ENCODE measurements at regions not wholly inside any gene's neighbourhood (a gene's known extent, or its start where the extent isn't known, plus 50 kb on each side); places are given as distances from the start of the nearest gene placed in this dataset.
"Not testable (repeated sequence)": the region's sequence is repeated elsewhere in the genome, so short reads cannot be mapped to it uniquely, and the experiment has no call there.

GRCh38 chr11:38784164-38784563 is 2186.1 kb upstream of the RAG2 start:
- DNase-seq = no peak
- intact Hi-C loops (cut with DNase I) = loop anchor here (10.0 kb wide), 1 partner anchor 1329 kb away; no protein-coding TSS in a partner anchor

- intact Hi-C loops (cut with DNase I) = no loop called here
- DNase-seq = no peak
Observed at GRCh38 chr11:38766796-38767195, 2168.8 kb upstream of the RAG2 start.

GRCh38 chr11:38759394-38759793 is 2161.4 kb upstream of the RAG2 start:
- no peak for DNase-seq
- intact Hi-C loops (cut with DNase I) = no loop called here

GRCh38 chr11:38756537-38756936 is 2158.5 kb upstream of the RAG2 start:
- intact Hi-C loops (cut with DNase I) = no loop called here
- DNase-seq = peak in 1 of 10 donors; percentile 62

- no peak for DNase-seq
Observed at GRCh38 chr11:38751421-38751820, 2153.4 kb upstream of the RAG2 start.

GRCh38 chr11:38746516-38746915 is 2148.5 kb upstream of the RAG2 start:
- intact Hi-C loops (cut with DNase I); DNase-seq: not testable (repeated sequence)

More at GRCh38 chr11:38751421-38751820, 2153.4 kb upstream of the RAG2 start:
- intact Hi-C loops (cut with DNase I) = no loop called here

GRCh38 chr11:38723361-38723760 is 2125.3 kb upstream of the RAG2 start:
- DNase-seq = no peak
- intact Hi-C loops (cut with DNase I) = no loop called here

GRCh38 chr11:38721586-38722315 is 2123.7 kb upstream of the RAG2 start:
- DNase-seq = no peak
- intact Hi-C loops (cut with DNase I) = no loop called here

- DNase-seq = no peak
- intact Hi-C loops (cut with DNase I) = no loop called here
Observed at GRCh38 chr11:38718659-38719058, 2120.6 kb upstream of the RAG2 start.

- intact Hi-C loops (cut with DNase I) = no loop called here
- no peak for DNase-seq
Observed at GRCh38 chr11:38718049-38718448, 2120.0 kb upstream of the RAG2 start.

GRCh38 chr11:38711110-38711509 is 2113.1 kb upstream of the RAG2 start:
- DNase-seq = no peak
- intact Hi-C loops (cut with DNase I) = no loop called here

GRCh38 chr11:38710262-38710661 is 2112.2 kb upstream of the RAG2 start:
- intact Hi-C loops (cut with DNase I) = no loop called here
- no peak for DNase-seq

GRCh38 chr11:38700111-38700510 is 2102.1 kb upstream of the RAG2 start:
- intact Hi-C loops (cut with DNase I) = no loop called here
- no peak for DNase-seq

GRCh38 chr11:38693306-38693705 is 2095.3 kb upstream of the RAG2 start:
- intact Hi-C loops (cut with DNase I) = no loop called here
- peak in 2 of 10 donors; percentile 65 to 74 for DNase-seq

- DNase-seq; intact Hi-C loops (cut with DNase I): not testable (repeated sequence)
Observed at GRCh38 chr11:38690211-38690610, 2092.2 kb upstream of the RAG2 start.

GRCh38 chr11:38687008-38687407 is 2089.0 kb upstream of the RAG2 start:
- intact Hi-C loops (cut with DNase I) = no loop called here
- DNase-seq = no peak

- DNase-seq = no peak
- intact Hi-C loops (cut with DNase I) = no loop called here
Observed at GRCh38 chr11:38683484-38683883, 2085.4 kb upstream of the RAG2 start.

- intact Hi-C loops (cut with DNase I) = no loop called here
- DNase-seq = no peak
Observed at GRCh38 chr11:38680746-38681145, 2082.7 kb upstream of the RAG2 start.

GRCh38 chr11:38680166-38680565 is 2082.1 kb upstream of the RAG2 start:
- intact Hi-C loops (cut with DNase I) = no loop called here
- DNase-seq = no peak

GRCh38 chr11:38672445-38672844 is 2074.4 kb upstream of the RAG2 start:
- intact Hi-C loops (cut with DNase I) = no loop called here
- DNase-seq = no peak

GRCh38 chr11:38667359-38667758 is 2069.3 kb upstream of the RAG2 start:
- DNase-seq = peak in 2 of 10 donors; percentile 51 to 82
- intact Hi-C loops (cut with DNase I) = no loop called here

GRCh38 chr11:38648604-38649003 is 2050.6 kb upstream of the RAG2 start:
- intact Hi-C loops (cut with DNase I) = no loop called here
- no peak for DNase-seq

GRCh38 chr11:38646382-38646781 is 2048.3 kb upstream of the RAG2 start:
- intact Hi-C loops (cut with DNase I) = no loop called here
- no peak for DNase-seq

Measured in posterior cingulate gyrus (tissue), 11 donors.